GM19043 (cell line): ENCODE measurements at regions not wholly inside any gene's neighbourhood (a gene's known extent, or its start where the extent isn't known, plus 50 kb on each side); places are given as distances from the start of the nearest gene placed in this dataset.
A peak's percentile ranks its signal among the peaks of the same experiment; 100 is the strongest.

Experiments used
- ATAC-seq: cut with Tn5 transposase; IDR thresholded peaks from one replicate; pipeline ENCODE4 v1.9.1; 2021; ENCODE audit warnings: low read depth; ENCODE audit not compliant: unreplicated experiment

- no peak for ATAC-seq
Measured at GRCh38 chr12:24244801-24245200, 295.3 kb upstream of the SOX5 start.

GRCh38 chr12:24244231-24244630 is 294.8 kb upstream of the SOX5 start:
- ATAC-seq, result no peak

GRCh38 chr12:24240707-24241106 is 291.2 kb upstream of the SOX5 start:
- ATAC-seq, result no peak

- no peak for ATAC-seq
Measured at GRCh38 chr12:24233519-24234246, 284.2 kb upstream of the SOX5 start.

GRCh38 chr12:24232531-24232930 is 283.1 kb upstream of the SOX5 start:
- ATAC-seq, result no peak

- peak; percentile 84 for ATAC-seq
Measured at GRCh38 chr12:24231298-24231697, 281.8 kb upstream of the SOX5 start.

GRCh38 chr12:24230061-24230701 is 280.7 kb upstream of the SOX5 start:
- ATAC-seq, result no peak

- ATAC-seq, result no peak
Measured at GRCh38 chr12:24229031-24229700, 279.7 kb upstream of the SOX5 start.

GRCh38 chr12:24228371-24228770 is 278.9 kb upstream of the SOX5 start:
- ATAC-seq, result no peak

GRCh38 chr12:24227551-24227950 is 278.1 kb upstream of the SOX5 start:
- ATAC-seq, result no peak

GRCh38 chr12:24226745-24227350 is 277.4 kb upstream of the SOX5 start:
- no peak for ATAC-seq

GRCh38 chr12:24224401-24224800 is 274.9 kb upstream of the SOX5 start:
- ATAC-seq, result no peak

GRCh38 chr12:24223926-24224325 is 274.5 kb upstream of the SOX5 start:
- ATAC-seq, result no peak

- no peak for ATAC-seq
Measured at GRCh38 chr12:24222968-24223367, 273.5 kb upstream of the SOX5 start.

GRCh38 chr12:24212496-24212895 is 263.0 kb upstream of the SOX5 start:
- no peak for ATAC-seq

- no peak for ATAC-seq
Measured at GRCh38 chr12:24206621-24207020, 257.2 kb upstream of the SOX5 start.

GRCh38 chr12:24201258-24201970 is 251.9 kb upstream of the SOX5 start:
- ATAC-seq, result no peak

GRCh38 chr12:24200010-24200409 is 250.5 kb upstream of the SOX5 start:
- ATAC-seq, result peak; percentile 37

- no peak for ATAC-seq
Measured at GRCh38 chr12:24198936-24199671, 249.6 kb upstream of the SOX5 start.

GRCh38 chr12:24198070-24198469 is 248.6 kb upstream of the SOX5 start:
- ATAC-seq, result no peak
